GM12891 (cell line): ENCODE measurements at regions not wholly inside any gene's neighbourhood (a gene's known extent, or its start where the extent isn't known, plus 50 kb on each side); places are given as distances from the start of the nearest gene placed in this dataset.

Source experiments
- PAX5 ChIP-seq: IDR thresholded peaks from 2 replicates; pipeline ENCODE4 v1.6.1; 2011; ENCODE audit warnings: low read length, moderate library complexity, mild to moderate bottlenecking; ENCODE audit not compliant: insufficient read depth, severe bottlenecking
- POLR2A ChIP-seq: IDR thresholded peaks from 2 replicates; pipeline ENCODE4 v1.6.1; 2011; ENCODE audit warnings: low read depth, low read length, control low read depth
- POLR2AphosphoS5 ChIP-seq: IDR thresholded peaks from 2 replicates; pipeline ENCODE4 v1.6.1; 2011; ENCODE audit warnings: low read depth, low read length, control low read depth
- POU2F2 ChIP-seq: IDR thresholded peaks from 2 replicates; pipeline ENCODE4 v1.6.1; 2011; ENCODE audit warnings: low read depth, mild to moderate bottlenecking, control low read depth, low read length, moderate library complexity
- SPI1 ChIP-seq: IDR thresholded peaks from 2 replicates; pipeline ENCODE4 v1.6.1; 2011; ENCODE audit warnings: low read depth, low read length, control low read depth
- TAF1 ChIP-seq: IDR thresholded peaks from 2 replicates; pipeline ENCODE4 v1.6.1; 2011; ENCODE audit warnings: low read depth, low read length, control low read depth

- TF ChIP-seq POLR2A (no peak), POLR2AphosphoS5 (no peak), TAF1 (no peak), SPI1 (no peak), PAX5 (no peak), POU2F2 (no peak)
Observed at GRCh38 chr21:20030390-20030789, 967.8 kb upstream of the NCAM2 start.
